ENCODE measurements at regions not wholly inside any gene's neighbourhood (a gene's known extent, or its start where the extent isn't known, plus 50 kb on each side); places are given as distances from the start of the nearest gene placed in this dataset.

- TF ChIP-seq CTCF (IDR thresholded peaks at IDR 0.05) (no peak), POLR2A (IDR thresholded peaks at IDR 0.05) (no peak)
Observed at GRCh38 chr22:45094825-45095224, 68.9 kb upstream of the NUP50 start.
